ENCODE measurements at regions not wholly inside any gene's neighbourhood (a gene's known extent, or its start where the extent isn't known, plus 50 kb on each side); places are given as distances from the start of the nearest gene placed in this dataset.

DNA sequence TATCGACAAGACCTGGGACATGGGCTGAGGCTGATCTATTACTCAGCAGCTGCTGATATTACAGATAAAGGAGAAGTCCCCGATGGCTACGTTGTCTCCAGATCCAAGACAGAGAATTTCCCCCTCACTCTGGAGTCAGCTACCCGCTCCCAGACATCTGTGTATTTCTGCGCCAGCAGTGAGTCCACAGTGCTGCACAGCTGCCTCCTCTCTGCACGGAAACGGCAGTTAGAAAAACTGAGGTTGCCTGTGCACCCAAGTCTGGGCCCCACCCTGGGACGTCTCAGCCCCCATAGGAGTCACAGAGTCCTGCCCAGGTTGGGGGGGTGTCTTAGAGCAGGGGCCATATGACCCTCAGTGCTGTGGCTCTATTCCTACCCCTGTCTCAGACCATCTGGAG lies 167.4 kb upstream of the PRSS58 start:
- TF ChIP-seq POLR2A (IDR thresholded peaks at IDR 0.05; ENCODE audit: low read depth, low read length): no peak
- no peak for TF ChIP-seq SPI1 (IDR thresholded peaks at IDR 0.05; ENCODE audit: low read depth, low read length)
- TF ChIP-seq POLR2AphosphoS5 (IDR thresholded peaks at IDR 0.05; ENCODE audit: low read depth, low read length): no peak
- no peak for TF ChIP-seq TAF1 (IDR thresholded peaks at IDR 0.05; ENCODE audit: low read depth, low read length)
- no peak for TF ChIP-seq POU2F2 (IDR thresholded peaks at IDR 0.05; ENCODE audit: low read depth, low read length)
- TF ChIP-seq PAX5 (IDR thresholded peaks at IDR 0.05; ENCODE audit: insufficient read depth, low read length, severe bottlenecking): no peak
